ENCODE measurements at regions not wholly inside any gene's neighbourhood (a gene's known extent, or its start where the extent isn't known, plus 50 kb on each side); places are given as distances from the start of the nearest gene placed in this dataset.

DNA sequence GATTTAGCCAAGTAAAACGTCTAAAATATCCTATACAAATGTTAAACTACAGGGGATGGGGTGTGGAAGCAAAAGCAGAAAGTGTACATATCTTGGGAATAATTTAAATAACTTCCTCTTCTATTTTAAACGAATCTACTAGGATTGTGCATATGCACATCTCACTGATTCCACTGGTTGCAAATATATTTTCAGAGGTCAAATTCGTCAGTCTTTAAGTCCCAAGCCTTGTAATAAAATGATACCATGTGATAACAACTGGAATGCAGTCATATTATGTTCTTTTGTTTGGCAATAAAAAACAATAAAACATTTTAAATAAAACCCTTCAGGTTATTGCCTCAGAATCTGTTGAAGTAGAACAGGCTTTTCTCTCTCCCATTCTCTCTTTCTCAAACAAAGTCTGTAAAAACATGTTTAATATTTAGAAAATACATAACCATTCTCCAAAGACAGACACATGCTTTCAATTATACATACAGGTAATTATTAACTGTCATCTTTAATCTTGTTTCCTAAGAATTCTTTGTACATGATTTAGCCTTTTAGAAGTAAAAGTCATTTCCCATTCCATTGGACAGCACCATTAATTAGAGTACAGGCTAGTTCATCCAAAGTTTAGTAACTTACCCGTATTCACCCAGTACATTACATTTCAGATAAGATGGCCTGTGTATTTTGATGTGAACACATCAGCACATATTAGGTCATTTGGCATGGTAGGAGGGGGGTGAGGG is 421.1 kb downstream of the PCDH7 start:
- H3K27me3 ChIP-seq (replicated peaks in 2 of 5; ENCODE audit: control insufficient read depth in 4 of 5, insufficient read depth in 5 of 5, low read length in 4 of 5): no peaks in the 10 kb centered on the region
- H3K36me3 ChIP-seq (ENCODE audit: control insufficient read depth in 4 of 4, insufficient read depth in 4 of 4, low read length in 3 of 4): no peaks in the 10 kb centered on the region
- H3K4me1 ChIP-seq (ENCODE audit: control extremely low read depth in 1 of 4, control insufficient read depth in 4 of 4, insufficient read depth in 4 of 4, low read length in 3 of 4): no peaks in the 10 kb centered on the region
- DNase-seq: no peak
- POLR2A ChIA-PET: no interaction called here
- no CpG with 5 or more reads among the region's 4 CpGs for WGBS (ENCODE audit: insufficient coverage)
- CTCF ChIA-PET: no interaction called here
- no peaks in the 10 kb centered on the region for H3K9me3 ChIP-seq (ENCODE audit: control extremely low read depth in 1 of 5, control insufficient read depth in 4 of 5, insufficient read depth in 2 of 5, low read depth in 1 of 5, low read length in 4 of 5)
- no peak overlapping the region for H3K27ac ChIP-seq (ENCODE audit: insufficient read depth in 1 of 2, low read depth in 1 of 2, low read length in 2 of 2, poor library complexity in 1 of 2, severe bottlenecking in 2 of 2)
- H3K4me3 ChIP-seq (ENCODE audit: control insufficient read depth in 1 of 7, extremely low read depth in 1 of 7, insufficient read depth in 4 of 7, low read depth in 2 of 7, low read length in 6 of 7): no peak overlapping the region

- POLR2A ChIA-PET: no interaction called here
- CTCF ChIA-PET: no interaction called here
- no peak for DNase-seq
- Histone ChIP-seq H3K36me3 (ENCODE audit: control insufficient read depth in 4 of 4, insufficient read depth in 4 of 4, low read length in 3 of 4) (no peaks in the 10 kb centered on the region), H3K4me3 (ENCODE audit: control insufficient read depth in 1 of 7, extremely low read depth in 1 of 7, insufficient read depth in 4 of 7, low read depth in 2 of 7, low read length in 6 of 7) (no peak overlapping the region), H3K27ac (ENCODE audit: insufficient read depth in 1 of 2, low read depth in 1 of 2, low read length in 2 of 2, poor library complexity in 1 of 2, severe bottlenecking in 2 of 2) (no peak overlapping the region), H3K4me1 (ENCODE audit: control extremely low read depth in 1 of 4, control insufficient read depth in 4 of 4, insufficient read depth in 4 of 4, low read length in 3 of 4) (no peaks in the 10 kb centered on the region), H3K9me3 (ENCODE audit: control extremely low read depth in 1 of 5, control insufficient read depth in 4 of 5, insufficient read depth in 2 of 5, low read depth in 1 of 5, low read length in 4 of 5) (no peaks in the 10 kb centered on the region), H3K27me3 (replicated peaks in 2 of 5; ENCODE audit: control insufficient read depth in 4 of 5, insufficient read depth in 5 of 5, low read length in 4 of 5) (no peaks in the 10 kb centered on the region)
- WGBS (ENCODE audit: insufficient coverage): no CpG with 5 or more reads among the region's 1 CpG
Measured at GRCh38 chr4:31141832-31142142, 421.6 kb downstream of the PCDH7 start.

DNA sequence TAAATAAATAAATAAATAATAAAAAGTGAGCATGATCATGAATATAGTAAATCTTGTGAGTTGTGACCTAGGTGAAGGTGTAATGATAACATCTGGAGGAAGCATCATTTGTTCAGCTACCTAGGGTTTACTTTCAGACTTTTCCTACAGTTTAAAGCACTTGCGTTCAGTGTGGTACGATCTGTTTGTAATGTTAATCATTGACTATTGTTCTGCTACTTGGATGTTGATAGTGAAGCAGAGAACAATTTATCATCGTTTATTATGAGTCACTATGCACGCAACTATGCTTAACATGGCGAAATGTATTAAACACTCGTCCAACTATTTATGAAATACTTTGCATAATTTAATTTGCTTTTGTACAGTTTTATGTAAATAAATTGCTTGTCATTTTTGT is 426.2 kb downstream of the PCDH7 start:
- no peaks in the 10 kb centered on the region for H3K27me3 ChIP-seq (replicated peaks in 2 of 5; ENCODE audit: control insufficient read depth in 4 of 5, insufficient read depth in 5 of 5, low read length in 4 of 5)
- no CpG with 5 or more reads among the region's 6 CpGs for WGBS (ENCODE audit: insufficient coverage)
- H3K9me3 ChIP-seq (ENCODE audit: control extremely low read depth in 1 of 5, control insufficient read depth in 4 of 5, insufficient read depth in 2 of 5, low read depth in 1 of 5, low read length in 4 of 5): no peaks in the 10 kb centered on the region
- no peak overlapping the region for H3K4me3 ChIP-seq (ENCODE audit: control insufficient read depth in 1 of 7, extremely low read depth in 1 of 7, insufficient read depth in 4 of 7, low read depth in 2 of 7, low read length in 6 of 7)
- no peak for DNase-seq
- H3K27ac ChIP-seq (ENCODE audit: insufficient read depth in 1 of 2, low read depth in 1 of 2, low read length in 2 of 2, poor library complexity in 1 of 2, severe bottlenecking in 2 of 2): no peak overlapping the region
- ChIA-PET POLR2A (no interaction called here), CTCF (no interaction called here)
- no peaks in the 10 kb centered on the region for H3K36me3 ChIP-seq (ENCODE audit: control insufficient read depth in 4 of 4, insufficient read depth in 4 of 4, low read length in 3 of 4)
- no peaks in the 10 kb centered on the region for H3K4me1 ChIP-seq (ENCODE audit: control extremely low read depth in 1 of 4, control insufficient read depth in 4 of 4, insufficient read depth in 4 of 4, low read length in 3 of 4)

DNA sequence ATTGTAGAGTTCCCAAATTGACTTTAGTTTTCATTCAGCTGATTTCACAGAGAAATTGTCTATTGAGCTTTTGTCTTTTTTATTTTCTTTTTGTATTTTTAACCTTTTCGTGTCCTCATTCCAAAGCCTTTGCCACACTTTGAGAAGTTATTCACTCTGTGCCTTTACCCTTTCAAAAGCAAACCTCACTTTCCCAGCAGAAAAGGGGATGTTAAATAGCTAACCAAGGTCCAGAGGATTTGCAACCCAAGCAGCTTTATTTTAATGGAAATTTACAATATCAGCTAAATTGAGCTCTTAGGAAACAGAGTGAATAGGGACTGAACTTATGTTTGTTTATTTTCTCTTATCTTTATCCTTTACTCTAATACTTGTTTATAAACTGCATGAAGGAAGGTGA is 428.8 kb downstream of the PCDH7 start:
- WGBS (ENCODE audit: insufficient coverage): no CpG with 5 or more reads among the region's 1 CpG
- DNase-seq: no peak
- no peak overlapping the region for H3K4me3 ChIP-seq (ENCODE audit: control insufficient read depth in 1 of 7, extremely low read depth in 1 of 7, insufficient read depth in 4 of 7, low read depth in 2 of 7, low read length in 6 of 7)

DNA sequence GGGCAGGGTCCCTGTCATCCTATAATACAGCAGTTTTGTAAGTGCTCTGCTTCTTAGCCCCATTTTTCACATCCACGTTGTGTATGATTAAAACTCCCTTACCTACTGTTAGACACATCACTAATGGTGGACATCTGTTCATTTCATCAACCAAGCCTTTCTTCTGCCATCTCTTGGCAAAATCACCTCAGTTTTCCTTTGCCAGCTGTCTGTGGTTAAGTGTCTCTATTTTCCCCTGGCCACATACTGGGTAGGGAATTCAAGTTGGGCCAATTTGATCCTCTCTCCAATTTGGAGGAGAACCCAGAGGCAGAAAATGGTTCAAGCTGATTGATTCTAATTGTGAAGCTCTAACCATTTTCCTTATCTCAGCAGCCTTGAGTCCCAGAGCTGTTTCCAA is 436.1 kb downstream of the PCDH7 start:
- H3K4me1 ChIP-seq (ENCODE audit: control extremely low read depth in 1 of 4, control insufficient read depth in 4 of 4, insufficient read depth in 4 of 4, low read length in 3 of 4): no peaks in the 10 kb centered on the region
- 80% methylated on average over 1 of the region's 1 CpG for WGBS (ENCODE audit: insufficient coverage)
- no peaks in the 10 kb centered on the region for H3K36me3 ChIP-seq (ENCODE audit: control insufficient read depth in 4 of 4, insufficient read depth in 4 of 4, low read length in 3 of 4)
- H3K9me3 ChIP-seq (ENCODE audit: control extremely low read depth in 1 of 5, control insufficient read depth in 4 of 5, insufficient read depth in 2 of 5, low read depth in 1 of 5, low read length in 4 of 5): no peaks in the 10 kb centered on the region
- ChIA-PET POLR2A (no interaction called here), CTCF (no interaction called here)
- no peaks in the 10 kb centered on the region for H3K27me3 ChIP-seq (replicated peaks in 2 of 5; ENCODE audit: control insufficient read depth in 4 of 5, insufficient read depth in 5 of 5, low read length in 4 of 5)
- no peak for DNase-seq
- no peak overlapping the region for H3K27ac ChIP-seq (ENCODE audit: insufficient read depth in 1 of 2, low read depth in 1 of 2, low read length in 2 of 2, poor library complexity in 1 of 2, severe bottlenecking in 2 of 2)
- no peak overlapping the region for H3K4me3 ChIP-seq (ENCODE audit: control insufficient read depth in 1 of 7, extremely low read depth in 1 of 7, insufficient read depth in 4 of 7, low read depth in 2 of 7, low read length in 6 of 7)

More for the DNA sequence above, 428.8 kb downstream of the PCDH7 start:
- H3K36me3 ChIP-seq (ENCODE audit: control insufficient read depth in 4 of 4, insufficient read depth in 4 of 4, low read length in 3 of 4): no peaks in the 10 kb centered on the region
- no peak overlapping the region for H3K27ac ChIP-seq (ENCODE audit: insufficient read depth in 1 of 2, low read depth in 1 of 2, low read length in 2 of 2, poor library complexity in 1 of 2, severe bottlenecking in 2 of 2)
- H3K27me3 ChIP-seq (replicated peaks in 2 of 5; ENCODE audit: control insufficient read depth in 4 of 5, insufficient read depth in 5 of 5, low read length in 4 of 5): no peaks in the 10 kb centered on the region
- H3K4me1 ChIP-seq (ENCODE audit: control extremely low read depth in 1 of 4, control insufficient read depth in 4 of 4, insufficient read depth in 4 of 4, low read length in 3 of 4): no peaks in the 10 kb centered on the region
- ChIA-PET CTCF (interaction anchor here (1.0 kb wide), 1 partner anchor 9 kb away, joined by 3 read pairs; no protein-coding TSS in a partner anchor), POLR2A (no interaction called here)
- no peaks in the 10 kb centered on the region for H3K9me3 ChIP-seq (ENCODE audit: control extremely low read depth in 1 of 5, control insufficient read depth in 4 of 5, insufficient read depth in 2 of 5, low read depth in 1 of 5, low read length in 4 of 5)

DNA sequence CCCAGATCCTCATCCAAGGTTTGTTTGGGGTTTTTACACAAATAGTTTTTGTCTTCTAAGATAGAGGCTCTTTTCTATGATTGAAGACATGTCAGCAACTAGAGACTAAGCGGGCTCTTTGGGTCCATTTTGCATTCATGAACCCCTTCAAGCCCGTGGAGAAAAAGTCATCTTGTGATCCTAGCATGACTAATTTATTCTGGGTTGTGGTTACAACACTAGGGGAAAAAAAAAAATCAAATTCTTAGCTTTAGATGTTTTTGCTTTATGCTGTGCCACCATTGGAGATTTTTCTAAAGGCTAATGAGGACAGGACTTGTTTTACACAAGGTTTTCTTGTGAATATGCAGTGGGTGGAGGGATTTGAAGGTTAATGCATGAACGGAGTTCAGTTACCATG is 440.0 kb downstream of the PCDH7 start:
- Histone ChIP-seq H3K27me3 (replicated peaks in 2 of 5; ENCODE audit: control insufficient read depth in 4 of 5, insufficient read depth in 5 of 5, low read length in 4 of 5) (no peaks in the 10 kb centered on the region), H3K4me3 (ENCODE audit: control insufficient read depth in 1 of 7, extremely low read depth in 1 of 7, insufficient read depth in 4 of 7, low read depth in 2 of 7, low read length in 6 of 7) (no peak overlapping the region), H3K36me3 (ENCODE audit: control insufficient read depth in 4 of 4, insufficient read depth in 4 of 4, low read length in 3 of 4) (no peaks in the 10 kb centered on the region), H3K9me3 (ENCODE audit: control extremely low read depth in 1 of 5, control insufficient read depth in 4 of 5, insufficient read depth in 2 of 5, low read depth in 1 of 5, low read length in 4 of 5) (peaks cover 0 to 1% (median 0%) of the 10 kb centered on the region in 5 experiments), H3K4me1 (ENCODE audit: control extremely low read depth in 1 of 4, control insufficient read depth in 4 of 4, insufficient read depth in 4 of 4, low read length in 3 of 4) (no peaks in the 10 kb centered on the region), H3K27ac (ENCODE audit: insufficient read depth in 1 of 2, low read depth in 1 of 2, low read length in 2 of 2, poor library complexity in 1 of 2, severe bottlenecking in 2 of 2) (no peak overlapping the region)
- ChIA-PET CTCF (no interaction called here), POLR2A (no interaction called here)
- 83% methylated on average over 2 of the region's 3 CpGs for WGBS (ENCODE audit: insufficient coverage)
- DNase-seq: no peak

- POLR2A ChIA-PET: no interaction called here
- no peak overlapping the region for H3K4me3 ChIP-seq (ENCODE audit: control insufficient read depth in 1 of 7, extremely low read depth in 1 of 7, insufficient read depth in 4 of 7, low read depth in 2 of 7, low read length in 6 of 7)
- WGBS (ENCODE audit: insufficient coverage): 93% methylated on average over 4 of the region's 5 CpGs
- DNase-seq: no peak
- H3K4me1 ChIP-seq (ENCODE audit: control extremely low read depth in 1 of 4, control insufficient read depth in 4 of 4, insufficient read depth in 4 of 4, low read length in 3 of 4): no peaks in the 10 kb centered on the region
- no peaks in the 10 kb centered on the region for H3K27me3 ChIP-seq (replicated peaks in 2 of 5; ENCODE audit: control insufficient read depth in 4 of 5, insufficient read depth in 5 of 5, low read length in 4 of 5)
- H3K9me3 ChIP-seq (ENCODE audit: control extremely low read depth in 1 of 5, control insufficient read depth in 4 of 5, insufficient read depth in 2 of 5, low read depth in 1 of 5, low read length in 4 of 5): no peaks in the 10 kb centered on the region
- H3K36me3 ChIP-seq (ENCODE audit: control insufficient read depth in 4 of 4, insufficient read depth in 4 of 4, low read length in 3 of 4): no peaks in the 10 kb centered on the region
- CTCF ChIA-PET: no interaction called here
- H3K27ac ChIP-seq (ENCODE audit: insufficient read depth in 1 of 2, low read depth in 1 of 2, low read length in 2 of 2, poor library complexity in 1 of 2, severe bottlenecking in 2 of 2): no peak overlapping the region
Measured at GRCh38 chr4:31169846-31170245, 449.7 kb downstream of the PCDH7 start.

Data from common myeloid progenitor, CD34-positive (primary cell).